ENCODE measurements at regions not wholly inside any gene's neighbourhood (a gene's known extent, or its start where the extent isn't known, plus 50 kb on each side); places are given as distances from the start of the nearest gene placed in this dataset.

DNA sequence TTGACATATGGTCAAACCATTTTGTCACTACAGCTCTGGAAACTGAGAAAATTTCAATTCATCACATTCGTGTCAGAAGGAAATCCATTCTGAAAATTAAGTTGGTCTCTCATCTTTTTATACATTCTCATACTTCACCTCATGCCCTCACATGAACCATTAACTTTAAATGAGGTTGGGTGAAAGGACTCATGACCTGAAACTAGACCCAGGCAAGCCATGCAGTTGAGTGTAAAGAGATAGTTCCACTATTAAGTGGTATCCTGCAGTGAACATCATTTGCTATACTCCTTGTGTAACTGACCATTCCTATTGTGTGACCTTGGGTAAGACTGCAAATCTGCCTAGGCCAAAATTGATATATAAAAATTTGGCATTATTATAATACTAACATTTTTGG, 299.6 kb upstream of the GRIN3A start:
- Histone ChIP-seq H3K4me3 (no peak overlapping the region), H3F3A (ENCODE audit: insufficient read depth, low read depth) (no peaks in the 10 kb centered on the region), H3K79me2 (ENCODE audit: low read depth) (no peaks in the 10 kb centered on the region), H3K9me2 (ENCODE audit: insufficient read depth) (no peaks in the 10 kb centered on the region), H3K27ac (no peak overlapping the region), H3K4me2 (no peak overlapping the region), H3K27me3 (ENCODE audit: insufficient read depth, low read depth) (no peaks in the 10 kb centered on the region), H4K20me1 (ENCODE audit: insufficient read depth) (no peaks in the 10 kb centered on the region), H2AFZ (no peak overlapping the region), H3K4me1 (replicated peaks; ENCODE audit: insufficient read depth) (no peaks in the 10 kb centered on the region), H3K36me3 (ENCODE audit: low read depth) (no peaks in the 10 kb centered on the region), H3K9me3 (ENCODE audit: insufficient read depth, low read depth) (no peaks in the 10 kb centered on the region)
- ChIA-PET CTCF (no interaction called here), POLR2A (ENCODE audit: unreplicated experiment) (no interaction called here)
- intact Hi-C loops (cut with micrococcal nuclease; ENCODE audit: unreplicated experiment): no loop called here
- TF ChIP-seq, protein P1, sequence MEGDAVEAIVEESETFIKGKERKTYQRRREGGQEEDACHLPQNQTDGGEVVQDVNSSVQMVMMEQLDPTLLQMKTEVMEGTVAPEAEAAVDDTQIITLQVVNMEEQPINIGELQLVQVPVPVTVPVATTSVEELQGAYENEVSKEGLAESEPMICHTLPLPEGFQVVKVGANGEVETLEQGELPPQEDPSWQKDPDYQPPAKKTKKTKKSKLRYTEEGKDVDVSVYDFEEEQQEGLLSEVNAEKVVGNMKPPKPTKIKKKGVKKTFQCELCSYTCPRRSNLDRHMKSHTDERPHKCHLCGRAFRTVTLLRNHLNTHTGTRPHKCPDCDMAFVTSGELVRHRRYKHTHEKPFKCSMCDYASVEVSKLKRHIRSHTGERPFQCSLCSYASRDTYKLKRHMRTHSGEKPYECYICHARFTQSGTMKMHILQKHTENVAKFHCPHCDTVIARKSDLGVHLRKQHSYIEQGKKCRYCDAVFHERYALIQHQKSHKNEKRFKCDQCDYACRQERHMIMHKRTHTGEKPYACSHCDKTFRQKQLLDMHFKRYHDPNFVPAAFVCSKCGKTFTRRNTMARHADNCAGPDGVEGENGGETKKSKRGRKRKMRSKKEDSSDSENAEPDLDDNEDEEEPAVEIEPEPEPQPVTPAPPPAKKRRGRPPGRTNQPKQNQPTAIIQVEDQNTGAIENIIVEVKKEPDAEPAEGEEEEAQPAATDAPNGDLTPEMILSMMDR (conservative IDR thresholded peaks at IDR 0.05): no peak
- TF ChIP-seq EZH2 (IDR thresholded peaks at IDR 0.05; ENCODE audit: low read depth): no peak
- no TSS peak for BruUV-seq (replicated peaks)
- DNase-seq: no peak

DNA sequence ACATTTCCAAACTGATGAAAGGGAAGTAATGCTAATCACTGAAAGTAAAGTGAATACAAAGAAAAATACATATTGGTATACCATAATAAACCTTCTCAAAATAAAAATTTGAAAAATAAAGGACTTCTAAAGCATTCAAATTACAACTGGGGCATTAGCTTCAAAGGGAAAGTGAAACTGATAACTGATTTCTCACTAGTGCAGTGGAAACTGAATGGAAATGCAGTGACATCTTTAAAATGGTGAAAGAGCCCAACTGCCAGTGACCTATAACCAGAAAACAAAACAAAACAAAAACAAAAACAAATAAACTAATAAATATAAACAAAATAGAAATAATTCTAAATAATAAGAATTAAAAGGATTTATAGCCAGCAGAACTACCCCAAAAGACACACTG, 297.5 kb upstream of the GRIN3A start:
- Histone ChIP-seq H3K9me3 (ENCODE audit: insufficient read depth, low read depth) (no peaks in the 10 kb centered on the region), H3K4me3 (no peak overlapping the region), H4K20me1 (ENCODE audit: insufficient read depth) (no peaks in the 10 kb centered on the region), H3K36me3 (ENCODE audit: low read depth) (no peaks in the 10 kb centered on the region), H3K27me3 (ENCODE audit: insufficient read depth, low read depth) (no peaks in the 10 kb centered on the region), H3K4me1 (replicated peaks; ENCODE audit: insufficient read depth) (no peaks in the 10 kb centered on the region), H2AFZ (no peak overlapping the region), H3K4me2 (no peak overlapping the region), H3F3A (ENCODE audit: insufficient read depth, low read depth) (no peaks in the 10 kb centered on the region), H3K79me2 (ENCODE audit: low read depth) (no peaks in the 10 kb centered on the region), H3K9me2 (ENCODE audit: insufficient read depth) (no peaks in the 10 kb centered on the region), H3K27ac (no peak overlapping the region)
- intact Hi-C loops (cut with micrococcal nuclease; ENCODE audit: unreplicated experiment): no loop called here
- CTCF ChIA-PET: no interaction called here
- TF ChIP-seq EZH2 (IDR thresholded peaks at IDR 0.05; ENCODE audit: low read depth): no peak
- TF ChIP-seq, protein P1 (conservative IDR thresholded peaks at IDR 0.05): no peak
- BruUV-seq (replicated peaks): no TSS peak
- no peak for DNase-seq
- POLR2A ChIA-PET (ENCODE audit: unreplicated experiment): no interaction called here

DNA sequence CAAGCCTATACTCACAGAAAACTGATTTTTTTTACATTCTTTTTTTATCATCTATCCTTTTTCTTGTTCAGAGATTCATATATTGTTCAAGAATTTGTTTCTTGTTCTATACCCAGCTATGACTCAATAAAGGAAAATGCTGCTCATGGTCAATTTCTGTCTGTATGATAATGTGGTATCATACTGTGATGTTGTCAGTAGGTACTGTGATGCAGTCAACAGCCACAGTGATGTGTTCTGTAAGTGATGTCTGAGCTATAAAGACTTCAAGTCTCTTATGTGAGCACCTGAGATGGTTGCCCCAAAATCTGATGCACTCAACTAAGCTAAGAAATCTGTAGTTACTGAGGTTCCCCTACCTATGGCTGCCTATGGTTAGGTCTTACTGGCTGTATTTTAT, 294.2 kb upstream of the GRIN3A start:
- no peaks in the 10 kb centered on the region for H4K20me1 ChIP-seq (ENCODE audit: insufficient read depth)
- H3K4me2 ChIP-seq: no peak overlapping the region
- H2AFZ ChIP-seq: no peak overlapping the region
- no peaks in the 10 kb centered on the region for H3K36me3 ChIP-seq (ENCODE audit: low read depth)
- no peaks in the 10 kb centered on the region for H3K79me2 ChIP-seq (ENCODE audit: low read depth)
- CTCF ChIA-PET: no interaction called here
- H3K9me2 ChIP-seq (ENCODE audit: insufficient read depth): no peaks in the 10 kb centered on the region
- no peak for DNase-seq
- no peaks in the 10 kb centered on the region for H3K4me1 ChIP-seq (replicated peaks; ENCODE audit: insufficient read depth)
- POLR2A ChIA-PET (ENCODE audit: unreplicated experiment): no interaction called here
- no peak overlapping the region for H3K4me3 ChIP-seq
- intact Hi-C loops (cut with micrococcal nuclease; ENCODE audit: unreplicated experiment): no loop called here
- TF ChIP-seq EZH2 (IDR thresholded peaks at IDR 0.05; ENCODE audit: low read depth): no peak
- TF ChIP-seq, protein P1 (conservative IDR thresholded peaks at IDR 0.05): no peak
- no peaks in the 10 kb centered on the region for H3K9me3 ChIP-seq (ENCODE audit: insufficient read depth, low read depth)
- no peaks in the 10 kb centered on the region for H3F3A ChIP-seq (ENCODE audit: insufficient read depth, low read depth)
- no peak overlapping the region for H3K27ac ChIP-seq
- no TSS peak for BruUV-seq (replicated peaks)
- H3K27me3 ChIP-seq (ENCODE audit: insufficient read depth, low read depth): no peaks in the 10 kb centered on the region
